Endothelial cell of umbilical vein (primary cell): ENCODE measurements at regions not wholly inside any gene's neighbourhood (a gene's known extent, or its start where the extent isn't known, plus 50 kb on each side); places are given as distances from the start of the nearest gene placed in this dataset.

Experiments used
- BruUV-seq: library from RNA; stranded (reverse); fragments of 400-500 nt; replicated peaks from 2 replicates; lab custom pipeline; 2021; lab: Mats Ljungman, UMichigan
- CTCF ChIA-PET: fragments of 300-600, 350-600 bp; sonication (Branson Sonifier 250); formaldehyde crosslinking; loops from one replicate; lab custom pipeline; 2021; ENCODE audit warnings: antibody characterized with exemption, inconsistent platforms; lab: Charles Lee
- POLR2A ChIA-PET: fragments of 300-600, 350-600 bp; sonication (Branson Sonifier 250); formaldehyde crosslinking; loops from one replicate; lab custom pipeline; 2021; ENCODE audit warnings: antibody characterized with exemption, inconsistent platforms; lab: Charles Lee
- DNase-seq: peaks from one replicate; pipeline ENCODE4 v3.0.0-alpha.2; 2011; ENCODE audit warnings: low read depth, low spot score
- FAIRE-seq: peaks from 2 replicates; lab custom pipeline; 2011; peaks lifted over from hg19 to GRCh38; lab: Jason Lieb, UNC
- H2AFZ ChIP-seq: 2 replicates; pipeline ENCODE4 v1.6.0; 2012; ENCODE audit warnings: low read depth, low read length, control low read depth, inconsistent platforms
- H3K27ac ChIP-seq: 2 replicates; pipeline ENCODE4 v1.5.1; 2011; ENCODE audit warnings: low read depth, mild to moderate bottlenecking, control low read depth, low read length, moderate library complexity; ENCODE audit not compliant: insufficient read depth
- H3K27me3 ChIP-seq, 2 experiments: 2 replicates each; pipeline versions ENCODE4 v1.6.0 to v1.6.1; 2011; ENCODE audit warnings: low read length in 2 of 2, mixed read lengths in 1 of 2; ENCODE audit not compliant: control insufficient read depth in 2 of 2, insufficient read depth in 2 of 2
- H3K36me3 ChIP-seq, 2 experiments: 2 replicates in 1 of 2; 3 replicates in 1 of 2; pipeline ENCODE4 v1.5.1; 2011; ENCODE audit warnings: low read length in 2 of 2, mild to moderate bottlenecking in 1 of 2, moderate library complexity in 1 of 2; ENCODE audit not compliant: control insufficient read depth in 2 of 2, insufficient read depth in 2 of 2; ENCODE audit errors: extremely low read depth in 1 of 2
- H3K4me1 ChIP-seq: 3 replicates; pipeline ENCODE4 v1.5.1; 2011; ENCODE audit warnings: mild to moderate bottlenecking, low read length; ENCODE audit not compliant: control insufficient read depth, insufficient read depth; ENCODE audit errors: extremely low read depth
- H3K4me2 ChIP-seq: 2 replicates; pipeline ENCODE4 v1.6.1; 2011; ENCODE audit warnings: low read length, control low read depth, mixed read lengths; ENCODE audit not compliant: insufficient read depth
- H3K4me3 ChIP-seq, 3 experiments: fragments of 200-600 bp in 1 of 3; sonication (generic), shearing (Covaris generic) in 1 of 3; replicated peaks in 1 of 3; 2 replicates each; pipeline ENCODE4 v1.5.1; 2011 to 2016; ENCODE audit warnings: control low read depth in 3 of 3, low read length in 3 of 3, mild to moderate bottlenecking in 2 of 3, inconsistent platforms in 1 of 3, low read depth in 1 of 3, moderate library complexity in 1 of 3; ENCODE audit not compliant: insufficient read depth in 1 of 3
- H3K79me2 ChIP-seq: 2 replicates; pipeline ENCODE4 v1.6.0; 2012; ENCODE audit warnings: low read length, inconsistent platforms; ENCODE audit not compliant: control insufficient read depth, insufficient read depth
- H3K9ac ChIP-seq: replicated peaks from 2 replicates; pipeline ENCODE3; 2011; ENCODE audit warnings: low read length, control low read depth; ENCODE audit not compliant: insufficient read depth; ENCODE audit errors: extremely low read depth
- H3K9me1 ChIP-seq: replicated peaks from 3 replicates; pipeline ENCODE4 v1.6.0; 2011; ENCODE audit warnings: mild to moderate bottlenecking, low read length; ENCODE audit not compliant: control insufficient read depth, insufficient read depth; ENCODE audit errors: extremely low read depth
- H3K9me3 ChIP-seq: replicated peaks from 2 replicates; pipeline ENCODE4 v1.5.1; 2012; ENCODE audit warnings: low read length, inconsistent platforms; ENCODE audit not compliant: control insufficient read depth, insufficient read depth
- H4K20me1 ChIP-seq: replicated peaks from 2 replicates; pipeline ENCODE3; 2011; ENCODE audit warnings: mild to moderate bottlenecking, low read length; ENCODE audit not compliant: control insufficient read depth, insufficient read depth; ENCODE audit errors: extremely low read depth
- EZH2 ChIP-seq: IDR thresholded peaks from 2 replicates; pipeline ENCODE4 v1.6.1; 2012; ENCODE audit warnings: borderline replicate concordance, low read depth, mild to moderate bottlenecking, moderate library complexity, low read length, inconsistent platforms; ENCODE audit not compliant: severe bottlenecking
- FOS ChIP-seq: IDR thresholded peaks from 2 replicates; pipeline ENCODE4 v1.6.1; 2011; ENCODE audit warnings: mild to moderate bottlenecking, low read length, moderate library complexity, borderline replicate concordance; ENCODE audit not compliant: insufficient read depth
- GATA2 ChIP-seq: IDR thresholded peaks from 2 replicates; pipeline ENCODE4 v1.7.0; 2011; ENCODE audit warnings: low read depth, mild to moderate bottlenecking, moderate library complexity, mixed read lengths, low read length; ENCODE audit not compliant: insufficient read length, insufficient read depth
- JUN ChIP-seq: IDR thresholded peaks from 2 replicates; pipeline ENCODE4 v1.6.1; 2011; ENCODE audit warnings: borderline replicate concordance, low read depth; ENCODE audit not compliant: insufficient read length, insufficient read depth
- MAX ChIP-seq: IDR thresholded peaks from 2 replicates; pipeline ENCODE4 v1.6.1; 2011; ENCODE audit not compliant: insufficient read depth, insufficient read length
- MYC ChIP-seq: IDR thresholded peaks from one replicate; pipeline ENCODE4 v1.6.1; 2011; ENCODE audit warnings: mild to moderate bottlenecking, low read depth, low read length
- POLR2A ChIP-seq: IDR thresholded peaks from 2 replicates; pipeline ENCODE4 v1.6.1; 2012; ENCODE audit warnings: low read depth, mild to moderate bottlenecking, control low read depth, low read length
- POLR2AphosphoS5 ChIP-seq: IDR thresholded peaks from 2 replicates; pipeline ENCODE4 v1.6.1; 2012; ENCODE audit warnings: low read depth, mild to moderate bottlenecking, control low read depth, low read length, moderate library complexity; ENCODE audit not compliant: insufficient read depth
- dilution Hi-C: fragments of 300-500 bp; cut with MboI; formaldehyde crosslinking; loops from one replicate; pipeline ENCODE4 v1.15.0; 2019; ENCODE audit warnings: low sequenced_read_pairs; ENCODE audit not compliant: extremely low pct_ligation_motif_present
- intact Hi-C: fragments of 100-400 bp; cut with micrococcal nuclease; formaldehyde crosslinking; loops from one replicate; pipeline ENCODE4 v1.10.0; 2022
- TF ChIP-seq, protein P1 (sequence below), 2 donors: IDR thresholded peaks; 1 replicate in 1 of 2; 2 replicates in 1 of 2; pipeline ENCODE4 v1.5.1; 2011; ENCODE audit warnings: low read length in 2 of 2, mild to moderate bottlenecking in 2 of 2, moderate library complexity in 2 of 2, control low read depth in 1 of 2, inconsistent platforms in 1 of 2, low read depth in 1 of 2; ENCODE audit not compliant: insufficient read depth in 1 of 2; ENCODE audit errors: extremely low read depth in 1 of 2

GRCh38 chr7:10315881-10316280 is 657.8 kb upstream of the PHF14 start:
- CTCF ChIA-PET = no interaction called here
- intact Hi-C loops = no loop called here
- Histone ChIP-seq H3K4me1 (no peaks in the 10 kb centered on the region), H3K27me3 (no peaks in the 10 kb centered on the region), H2AFZ (no peak overlapping the region), H3K79me2 (no peaks in the 10 kb centered on the region), H3K27ac (no peak overlapping the region), H3K36me3 (no peaks in the 10 kb centered on the region), H3K4me3 (no peak overlapping the region), H4K20me1 (no peaks in the 10 kb centered on the region), H3K9me3 (no peaks in the 10 kb centered on the region), H3K9me1 (no peaks in the 10 kb centered on the region), H3K4me2 (no peak overlapping the region), H3K9ac (no peak overlapping the region)
- TF ChIP-seq JUN (no peak), FOS (no peak), GATA2 (no peak), MYC (no peak)
- dilution Hi-C loops = no loop called here
- DNase-seq (no peak), FAIRE-seq (no peak)
- POLR2A ChIA-PET = no interaction called here
- BruUV-seq = no TSS peak

DNA sequence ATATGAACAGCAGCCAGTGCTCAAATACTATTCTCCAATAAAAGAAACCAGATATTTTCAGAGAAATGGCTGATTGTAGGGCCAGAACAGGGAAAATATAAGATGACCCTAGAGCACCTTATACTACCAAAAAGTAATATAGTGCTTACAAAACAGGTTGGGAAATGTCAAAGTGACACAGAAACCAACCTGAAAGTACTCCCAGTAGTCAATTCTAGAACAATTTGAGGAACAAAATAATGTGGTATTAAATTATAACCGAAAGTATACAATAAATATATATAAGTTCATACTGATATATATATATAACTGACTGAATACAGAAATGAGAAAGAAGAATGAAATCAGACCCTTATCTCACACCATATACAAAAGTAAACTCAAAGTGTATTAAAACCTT is 657.2 kb upstream of the PHF14 start:
- Histone ChIP-seq H3K9ac (no peak overlapping the region), H4K20me1 (no peaks in the 10 kb centered on the region), H3K4me3 (no peak overlapping the region), H3K4me1 (no peaks in the 10 kb centered on the region), H3K9me3 (no peaks in the 10 kb centered on the region), H3K79me2 (no peaks in the 10 kb centered on the region), H2AFZ (no peak overlapping the region), H3K27ac (no peak overlapping the region), H3K9me1 (no peaks in the 10 kb centered on the region), H3K36me3 (no peaks in the 10 kb centered on the region), H3K4me2 (no peak overlapping the region), H3K27me3 (no peaks in the 10 kb centered on the region)
- FAIRE-seq (no peak), DNase-seq (no peak)
- ChIA-PET POLR2A (no interaction called here), CTCF (no interaction called here)
- BruUV-seq = no TSS peak
- intact Hi-C loops = no loop called here
- dilution Hi-C loops = no loop called here
- TF ChIP-seq EZH2 (no peak), MAX (no peak), GATA2 (no peak), JUN (no peak), FOS (no peak), MYC (no peak), POLR2A (no peak), POLR2AphosphoS5 (no peak)
- TF ChIP-seq, protein P1, sequence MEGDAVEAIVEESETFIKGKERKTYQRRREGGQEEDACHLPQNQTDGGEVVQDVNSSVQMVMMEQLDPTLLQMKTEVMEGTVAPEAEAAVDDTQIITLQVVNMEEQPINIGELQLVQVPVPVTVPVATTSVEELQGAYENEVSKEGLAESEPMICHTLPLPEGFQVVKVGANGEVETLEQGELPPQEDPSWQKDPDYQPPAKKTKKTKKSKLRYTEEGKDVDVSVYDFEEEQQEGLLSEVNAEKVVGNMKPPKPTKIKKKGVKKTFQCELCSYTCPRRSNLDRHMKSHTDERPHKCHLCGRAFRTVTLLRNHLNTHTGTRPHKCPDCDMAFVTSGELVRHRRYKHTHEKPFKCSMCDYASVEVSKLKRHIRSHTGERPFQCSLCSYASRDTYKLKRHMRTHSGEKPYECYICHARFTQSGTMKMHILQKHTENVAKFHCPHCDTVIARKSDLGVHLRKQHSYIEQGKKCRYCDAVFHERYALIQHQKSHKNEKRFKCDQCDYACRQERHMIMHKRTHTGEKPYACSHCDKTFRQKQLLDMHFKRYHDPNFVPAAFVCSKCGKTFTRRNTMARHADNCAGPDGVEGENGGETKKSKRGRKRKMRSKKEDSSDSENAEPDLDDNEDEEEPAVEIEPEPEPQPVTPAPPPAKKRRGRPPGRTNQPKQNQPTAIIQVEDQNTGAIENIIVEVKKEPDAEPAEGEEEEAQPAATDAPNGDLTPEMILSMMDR (IDR thresholded peaks at IDR 0.05; ENCODE audit: extremely low read depth in 1 of 2, insufficient read depth in 1 of 2, low read depth in 1 of 2, low read length in 2 of 2) = no peak
